Neural crest cell (in vitro differentiated cells): ENCODE measurements at regions not wholly inside any gene's neighbourhood (a gene's known extent, or its start where the extent isn't known, plus 50 kb on each side); places are given as distances from the start of the nearest gene placed in this dataset.

Experiments
- DNase-seq: peaks from one replicate; pipeline ENCODE4 v3.0.0; 2021; ENCODE audit warnings: low read depth, mixed read lengths, low spot score
- H3K27ac Mint-ChIP-seq: one replicate; pipeline ENCODE4 v1.8.0; 2021; ENCODE audit warnings: mild to moderate bottlenecking, mixed read lengths; ENCODE audit not compliant: unreplicated experiment
- H3K27me3 Mint-ChIP-seq: 2 replicates; pipeline ENCODE4 v1.8.0; 2021; ENCODE audit warnings: low read depth, mild to moderate bottlenecking, mixed read lengths
- H3K36me3 Mint-ChIP-seq: 2 replicates; pipeline ENCODE4 v1.8.0; 2021; ENCODE audit warnings: low read depth, mild to moderate bottlenecking, mixed read lengths
- H3K4me1 Mint-ChIP-seq: 2 replicates; pipeline ENCODE4 v1.8.0; 2021; ENCODE audit warnings: mixed read lengths
- H3K4me3 Mint-ChIP-seq: one replicate; pipeline ENCODE4 v1.8.0; 2021; ENCODE audit warnings: mild to moderate bottlenecking, mixed read lengths
- H3K9me3 Mint-ChIP-seq: 2 replicates; pipeline ENCODE4 v1.8.0; 2021; ENCODE audit warnings: mixed read lengths
- CTCF ChIP-seq: fragments of 200-600 bp; sonication (generic); conservative IDR thresholded peaks from 2 replicates; pipeline ENCODE4 v1.5.0; 2021; ENCODE audit warnings: antibody characterized with exemption, mild to moderate bottlenecking

GRCh38 chr3:106431721-106432120, 562.9 kb upstream of the CBLB start:
- H3K27ac Mint-ChIP-seq: no peak overlapping the region
- H3K36me3 Mint-ChIP-seq: no peaks in the 10 kb centered on the region
- no peaks in the 10 kb centered on the region for H3K4me1 Mint-ChIP-seq
- TF ChIP-seq CTCF: no peak
- no peak overlapping the region for H3K4me3 Mint-ChIP-seq
- no peaks in the 10 kb centered on the region for H3K27me3 Mint-ChIP-seq
- H3K9me3 Mint-ChIP-seq: peaks cover 4% of the 10 kb centered on the region
- no peak for DNase-seq

GRCh38 chr3:106435899-106436453, 567.2 kb upstream of the CBLB start:
- no peak overlapping the region for H3K27ac Mint-ChIP-seq
- no peaks in the 10 kb centered on the region for H3K36me3 Mint-ChIP-seq
- H3K27me3 Mint-ChIP-seq: no peaks in the 10 kb centered on the region
- DNase-seq: no peak
- H3K9me3 Mint-ChIP-seq: no peaks in the 10 kb centered on the region
- H3K4me1 Mint-ChIP-seq: no peaks in the 10 kb centered on the region
- TF ChIP-seq CTCF: no peak
- H3K4me3 Mint-ChIP-seq: no peak overlapping the region

- TF ChIP-seq CTCF: no peak
- no peak for DNase-seq
- H3K27ac Mint-ChIP-seq: no peak overlapping the region
- no peak overlapping the region for H3K4me3 Mint-ChIP-seq
- no peaks in the 10 kb centered on the region for H3K36me3 Mint-ChIP-seq
- no peaks in the 10 kb centered on the region for H3K27me3 Mint-ChIP-seq
- no peaks in the 10 kb centered on the region for H3K9me3 Mint-ChIP-seq
- no peaks in the 10 kb centered on the region for H3K4me1 Mint-ChIP-seq
Measured at GRCh38 chr3:106438887-106439286, 570.1 kb upstream of the CBLB start.

GRCh38 chr3:106440672-106441071, 571.9 kb upstream of the CBLB start:
- H3K4me3 Mint-ChIP-seq: no peak overlapping the region

GRCh38 chr3:106446271-106446670, 577.5 kb upstream of the CBLB start:
- no peak for TF ChIP-seq CTCF
- no peaks in the 10 kb centered on the region for H3K4me1 Mint-ChIP-seq
- no peaks in the 10 kb centered on the region for H3K9me3 Mint-ChIP-seq
- no peaks in the 10 kb centered on the region for H3K36me3 Mint-ChIP-seq
- no peak overlapping the region for H3K27ac Mint-ChIP-seq
- no peak overlapping the region for H3K4me3 Mint-ChIP-seq
- H3K27me3 Mint-ChIP-seq: no peaks in the 10 kb centered on the region
- no peak for DNase-seq

More at GRCh38 chr3:106440672-106441071, 571.9 kb upstream of the CBLB start:
- Mint-ChIP-seq H3K9me3 (no peaks in the 10 kb centered on the region), H3K27ac (no peak overlapping the region), H3K27me3 (no peaks in the 10 kb centered on the region), H3K36me3 (no peaks in the 10 kb centered on the region), H3K4me1 (no peaks in the 10 kb centered on the region)
- no peak for DNase-seq
- TF ChIP-seq CTCF: no peak
